ENCODE measurements at regions not wholly inside any gene's neighbourhood (a gene's known extent, or its start where the extent isn't known, plus 50 kb on each side); places are given as distances from the start of the nearest gene placed in this dataset.

DNA sequence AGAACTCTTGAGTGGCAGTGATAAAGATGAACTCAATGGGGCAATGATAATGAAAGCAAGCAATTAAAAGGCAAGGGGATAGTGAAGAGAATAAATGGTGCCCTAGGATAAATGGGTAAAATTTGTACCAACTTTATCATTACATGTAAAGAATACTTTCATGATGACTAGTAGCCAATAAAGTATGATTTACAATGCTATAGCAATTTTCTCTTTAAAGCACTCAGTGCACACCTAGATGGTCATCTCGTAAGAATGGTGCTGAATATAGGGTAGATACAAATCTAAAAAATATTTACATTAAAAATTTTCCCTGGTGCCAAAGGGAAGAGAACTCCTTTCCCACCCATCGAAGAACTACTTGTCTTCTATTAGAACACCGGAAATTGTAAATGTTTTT lies 651.4 kb downstream of the STPG2 start:
- Histone ChIP-seq H4K8ac (ENCODE audit: low read depth in 2 of 2, low read length in 2 of 2) (no peak overlapping the region), H3K4me3 (ENCODE audit: insufficient read depth, low read depth, low read length) (no peak overlapping the region), H4K5ac (ENCODE audit: low read depth, low read length) (no peak overlapping the region), H3K36me3 (ENCODE audit: control insufficient read depth, insufficient read depth, low read length) (no peaks in the 10 kb centered on the region), H3K4me2 (ENCODE audit: low read depth, low read length) (no peak overlapping the region), H3K4me1 (ENCODE audit: control insufficient read depth, insufficient read depth, low read length) (no peaks in the 10 kb centered on the region), H3K4ac (ENCODE audit: low read depth, low read length) (no peak overlapping the region), H2AK9ac (replicated peaks; ENCODE audit: low read depth, low read length, poor library complexity) (no peak overlapping the region), H2BK5ac (ENCODE audit: low read depth, low read length, poor library complexity, severe bottlenecking) (no peak overlapping the region), H4K20me1 (ENCODE audit: insufficient read depth, low read length) (no peaks in the 10 kb centered on the region), H3K9me3 (ENCODE audit: control insufficient read depth, insufficient read depth, low read length) (no peaks in the 10 kb centered on the region), H3K79me1 (ENCODE audit: low read depth in 1 of 2, low read length in 2 of 2) (no peaks in the 10 kb centered on the region), H3K14ac (replicated peaks; ENCODE audit: low read depth, low read length) (no peak overlapping the region), H3K27me3 (ENCODE audit: control insufficient read depth, insufficient read depth, low read length) (no peaks in the 10 kb centered on the region), H2BK20ac (ENCODE audit: low read depth, low read length) (no peak overlapping the region), H3K27ac (ENCODE audit: insufficient read depth, low read length) (no peak overlapping the region), H3K23ac (ENCODE audit: low read depth, low read length) (no peak overlapping the region), H3K9ac (ENCODE audit: low read depth, low read length) (no peak overlapping the region), H4K91ac (ENCODE audit: insufficient read depth, low read depth, low read length) (no peak overlapping the region), H2BK120ac (ENCODE audit: low read depth, low read length) (no peak overlapping the region), H3K56ac (ENCODE audit: extremely low read depth, insufficient read depth, low read length) (no peak overlapping the region), H2AK5ac (ENCODE audit: low read depth, low read length) (no peak overlapping the region), H3K18ac (ENCODE audit: low read depth, low read length) (no peak overlapping the region), H2BK15ac (ENCODE audit: low read depth, low read length) (no peak overlapping the region), H3K9me1 (ENCODE audit: insufficient read depth, low read length) (no peaks in the 10 kb centered on the region), H2AFZ (replicated peaks; ENCODE audit: low read length, poor library complexity) (no peak overlapping the region)
- no peak for TF ChIP-seq FOS (IDR thresholded peaks at IDR 0.05; ENCODE audit: low read depth, low read length)
- no peak for TF ChIP-seq ELK1 (IDR thresholded peaks at IDR 0.05; ENCODE audit: borderline replicate concordance, low read depth, low read length)
- no peak for TF ChIP-seq NFE2L2 (IDR thresholded peaks at IDR 0.05; ENCODE audit: low read depth, low read length)
- TF ChIP-seq POLR2A (IDR thresholded peaks at IDR 0.05; ENCODE audit: low read depth, low read length): no peak
- TF ChIP-seq, protein P1, sequence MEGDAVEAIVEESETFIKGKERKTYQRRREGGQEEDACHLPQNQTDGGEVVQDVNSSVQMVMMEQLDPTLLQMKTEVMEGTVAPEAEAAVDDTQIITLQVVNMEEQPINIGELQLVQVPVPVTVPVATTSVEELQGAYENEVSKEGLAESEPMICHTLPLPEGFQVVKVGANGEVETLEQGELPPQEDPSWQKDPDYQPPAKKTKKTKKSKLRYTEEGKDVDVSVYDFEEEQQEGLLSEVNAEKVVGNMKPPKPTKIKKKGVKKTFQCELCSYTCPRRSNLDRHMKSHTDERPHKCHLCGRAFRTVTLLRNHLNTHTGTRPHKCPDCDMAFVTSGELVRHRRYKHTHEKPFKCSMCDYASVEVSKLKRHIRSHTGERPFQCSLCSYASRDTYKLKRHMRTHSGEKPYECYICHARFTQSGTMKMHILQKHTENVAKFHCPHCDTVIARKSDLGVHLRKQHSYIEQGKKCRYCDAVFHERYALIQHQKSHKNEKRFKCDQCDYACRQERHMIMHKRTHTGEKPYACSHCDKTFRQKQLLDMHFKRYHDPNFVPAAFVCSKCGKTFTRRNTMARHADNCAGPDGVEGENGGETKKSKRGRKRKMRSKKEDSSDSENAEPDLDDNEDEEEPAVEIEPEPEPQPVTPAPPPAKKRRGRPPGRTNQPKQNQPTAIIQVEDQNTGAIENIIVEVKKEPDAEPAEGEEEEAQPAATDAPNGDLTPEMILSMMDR (conservative IDR thresholded peaks at IDR 0.05; ENCODE audit: low read depth, low read length): no peak
- TF ChIP-seq CEBPB (IDR thresholded peaks at IDR 0.05; ENCODE audit: low read depth, low read length): no peak
- TF ChIP-seq MAFK (IDR thresholded peaks at IDR 0.05; ENCODE audit: low read depth, low read length): no peak
- TF ChIP-seq MAZ (IDR thresholded peaks at IDR 0.05; ENCODE audit: borderline replicate concordance, low read depth, low read length): no peak
- no peak for TF ChIP-seq MXI1 (IDR thresholded peaks at IDR 0.05; ENCODE audit: borderline replicate concordance, low read depth, low read length)
- no peak for TF ChIP-seq RCOR1 (IDR thresholded peaks at IDR 0.05; ENCODE audit: insufficient replicate concordance, low read length)
- no peak for TF ChIP-seq BHLHE40 (IDR thresholded peaks at IDR 0.05; ENCODE audit: low read depth, low read length)
- no peak for TF ChIP-seq USF2 (IDR thresholded peaks at IDR 0.05; ENCODE audit: low read depth, low read length)
- no peak for TF ChIP-seq CHD1 (IDR thresholded peaks at IDR 0.05; ENCODE audit: low read depth, low read length)
- no peak for TF ChIP-seq RAD21 (IDR thresholded peaks at IDR 0.05; ENCODE audit: low read length)
- no peak for TF ChIP-seq RFX5 (IDR thresholded peaks at IDR 0.05; ENCODE audit: low read depth, low read length)
- no peak for TF ChIP-seq SMC3 (IDR thresholded peaks at IDR 0.05; ENCODE audit: low read depth, low read length)
- intact Hi-C loops (cut with micrococcal nuclease) (no loop called here), dilution Hi-C loops (cut with HindIII; ENCODE audit: low sequenced_read_pairs, unreplicated experiment) (no loop called here), in situ Hi-C loops (cut with MboI; ENCODE audit: low sequenced_read_pairs) (no loop called here)
- ChIA-PET POLR2A (ENCODE audit: unreplicated experiment) (no interaction called here), CTCF (no interaction called here)
- BruUV-seq (replicated peaks): no TSS peak
- 80% methylated on average over 1 of the region's 3 CpGs; no CpG with 5 or more reads in 1 of the 2 experiments for WGBS, 2 experiments (ENCODE audit: extremely low coverage in 2 of 2, insufficient read length in 1 of 2)
- no peak for DNase-seq
- ATAC-seq (ENCODE audit: low read depth): no peak
